NCI-H1417 treated with DMSO at 0.1 percent for 48 hours (cell line): ENCODE measurements at regions not wholly inside any gene's neighbourhood (a gene's known extent, or its start where the extent isn't known, plus 50 kb on each side); places are given as distances from the start of the nearest gene placed in this dataset.

ENCODE experiments used
- DNase-seq: peaks from one replicate; lab custom pipeline; 2025; lab: John Stamatoyannopoulos, UW

- DNase-seq, result no peak
Observed at GRCh38 chrX:39144956-39145355, 343.7 kb downstream of the MID1IP1 start.

- DNase-seq, result no peak
Observed at GRCh38 chrX:39145859-39146258, 344.6 kb downstream of the MID1IP1 start.

- DNase-seq, result no peak
Observed at GRCh38 chrX:39149761-39150160, 348.5 kb downstream of the MID1IP1 start.

- no peak for DNase-seq
Observed at GRCh38 chrX:39150220-39150619, 349.0 kb downstream of the MID1IP1 start.

- DNase-seq, result no peak
Observed at GRCh38 chrX:39150621-39151020, 349.4 kb downstream of the MID1IP1 start.

- DNase-seq, result peak; percentile 96
Observed at GRCh38 chrX:39152106-39152649, 350.9 kb downstream of the MID1IP1 start.

- no peak for DNase-seq
Observed at GRCh38 chrX:39156051-39156450, 354.8 kb downstream of the MID1IP1 start.

- no peak for DNase-seq
Observed at GRCh38 chrX:39157006-39157405, 355.7 kb downstream of the MID1IP1 start.

GRCh38 chrX:39157796-39158195 is 356.5 kb downstream of the MID1IP1 start:
- no peak for DNase-seq

- DNase-seq, result peak; percentile 88
Observed at GRCh38 chrX:39158801-39159657, 357.8 kb downstream of the MID1IP1 start.

- no peak for DNase-seq
Observed at GRCh38 chrX:39159921-39160507, 358.8 kb downstream of the MID1IP1 start.

- DNase-seq, result no peak
Observed at GRCh38 chrX:39161611-39162255, 360.5 kb downstream of the MID1IP1 start.

- DNase-seq, result no peak
Observed at GRCh38 chrX:39162322-39162735, 361.1 kb downstream of the MID1IP1 start.

GRCh38 chrX:39163581-39164126 is 362.4 kb downstream of the MID1IP1 start:
- DNase-seq, result no peak

- DNase-seq, result no peak
Observed at GRCh38 chrX:39164212-39164611, 363.0 kb downstream of the MID1IP1 start.

- DNase-seq, result no peak
Observed at GRCh38 chrX:39165185-39165584, 363.9 kb downstream of the MID1IP1 start.

GRCh38 chrX:39165773-39166172 is 364.5 kb downstream of the MID1IP1 start:
- DNase-seq, result no peak

GRCh38 chrX:39167791-39168190 is 366.5 kb downstream of the MID1IP1 start:
- no peak for DNase-seq

GRCh38 chrX:39168609-39169008 is 367.4 kb downstream of the MID1IP1 start:
- no peak for DNase-seq

GRCh38 chrX:39169976-39170375 is 368.7 kb downstream of the MID1IP1 start:
- DNase-seq, result no peak

GRCh38 chrX:39170464-39170863 is 369.2 kb downstream of the MID1IP1 start:
- no peak for DNase-seq

- DNase-seq, result no peak
Observed at GRCh38 chrX:39171686-39172085, 370.4 kb downstream of the MID1IP1 start.
